Skin epidermis (tissue), 12 donors: ENCODE measurements at regions not wholly inside any gene's neighbourhood (a gene's known extent, or its start where the extent isn't known, plus 50 kb on each side); places are given as distances from the start of the nearest gene placed in this dataset.
A peak's percentile ranks its signal among the peaks of the same experiment; 100 is the strongest.
"Not testable (repeated sequence)": the region's sequence is repeated elsewhere in the genome, so short reads cannot be mapped to it uniquely, and the experiment has no call there.

ENCODE experiments used
- H3K27ac ChIP-seq, 21 experiments: fragments of 200-600 bp; sonication (generic) in 11 of 21; one replicate each; pipeline ENCODE4 v1.5.0; 2020; ENCODE audit warnings: mild to moderate bottlenecking in 3 of 21, inconsistent platforms in 2 of 21, moderate library complexity in 2 of 21
- H3K4me3 ChIP-seq, 7 experiments: fragments of 200-600 bp; sonication (generic) in 2 of 7; one replicate each; pipeline ENCODE4 v1.5.0; 2020; ENCODE audit warnings: inconsistent platforms in 2 of 7, mild to moderate bottlenecking in 2 of 7, moderate library complexity in 1 of 7

GRCh38 chr9:134540276-134541096 is 101.1 kb upstream of the COL5A1 start:
- Histone ChIP-seq H3K27ac (peak overlapping the region in 1 of 21 experiments; percentile 21), H3K4me3 (no peak overlapping the region)

GRCh38 chr9:134541097-134541747 is 100.4 kb upstream of the COL5A1 start:
- Histone ChIP-seq H3K4me3 (no peak overlapping the region), H3K27ac (no peak overlapping the region)

- peak overlapping the region in 13 of 21 experiments; percentile 18 to 92 (median 75) for H3K27ac ChIP-seq
- H3K4me3 ChIP-seq = no peak overlapping the region
Observed at GRCh38 chr9:134544388-134545214, 97.0 kb upstream of the COL5A1 start.

GRCh38 chr9:134545215-134545542 is 96.4 kb upstream of the COL5A1 start:
- H3K4me3 ChIP-seq = no peak overlapping the region
- peak overlapping the region in 14 of 21 experiments; percentile 18 to 92 (median 78) for H3K27ac ChIP-seq

GRCh38 chr9:134545543-134546245 is 95.9 kb upstream of the COL5A1 start:
- no peak overlapping the region for H3K4me3 ChIP-seq
- H3K27ac ChIP-seq = peak overlapping the region in 17 of 21 experiments; percentile 39 to 92 (median 76)

- peak overlapping the region in 17 of 21 experiments; percentile 39 to 92 (median 76) for H3K27ac ChIP-seq
- H3K4me3 ChIP-seq = no peak overlapping the region
Observed at GRCh38 chr9:134546246-134546731, 95.3 kb upstream of the COL5A1 start.

GRCh38 chr9:134546746-134547145 is 94.9 kb upstream of the COL5A1 start:
- Histone ChIP-seq H3K4me3 (no peak overlapping the region), H3K27ac (peak overlapping the region in 9 of 21 experiments; percentile 50 to 86 (median 79))

GRCh38 chr9:134547161-134548100 is 94.2 kb upstream of the COL5A1 start:
- Histone ChIP-seq H3K4me3 (no peak overlapping the region), H3K27ac (peak overlapping the region in 8 of 21 experiments; percentile 50 to 86 (median 77))

GRCh38 chr9:134548185-134548584 is 93.4 kb upstream of the COL5A1 start:
- Histone ChIP-seq H3K4me3 (no peak overlapping the region), H3K27ac (peak overlapping the region in 1 of 21 experiments; percentile 82)

GRCh38 chr9:134548618-134549017 is 93.0 kb upstream of the COL5A1 start:
- Histone ChIP-seq H3K27ac (no peak overlapping the region), H3K4me3 (no peak overlapping the region)

GRCh38 chr9:134549336-134549735 is 92.3 kb upstream of the COL5A1 start:
- Histone ChIP-seq H3K27ac (no peak overlapping the region), H3K4me3 (no peak overlapping the region)

- not testable (repeated sequence) for H3K27ac ChIP-seq, H3K4me3 ChIP-seq
Observed at GRCh38 chr9:134550081-134550480, 91.5 kb upstream of the COL5A1 start.

GRCh38 chr9:134550584-134550983 is 91.0 kb upstream of the COL5A1 start:
- Histone ChIP-seq H3K4me3 (no peak overlapping the region), H3K27ac (peak overlapping the region in 1 of 21 experiments; percentile 56)

GRCh38 chr9:134551176-134551575 is 90.4 kb upstream of the COL5A1 start:
- Histone ChIP-seq H3K27ac (peak overlapping the region in 8 of 21 experiments; percentile 28 to 76 (median 46)), H3K4me3 (no peak overlapping the region)

- H3K4me3 ChIP-seq = no peak overlapping the region
- H3K27ac ChIP-seq = peak overlapping the region in 12 of 21 experiments; percentile 2 to 76 (median 53)
Observed at GRCh38 chr9:134551644-134552348, 89.8 kb upstream of the COL5A1 start.

- no peak overlapping the region for H3K4me3 ChIP-seq
- H3K27ac ChIP-seq = peak overlapping the region in 11 of 21 experiments; percentile 2 to 76 (median 49)
Observed at GRCh38 chr9:134552349-134552990, 89.1 kb upstream of the COL5A1 start.
